ENCODE measurements at regions not wholly inside any gene's neighbourhood (a gene's known extent, or its start where the extent isn't known, plus 50 kb on each side); places are given as distances from the start of the nearest gene placed in this dataset.

DNA sequence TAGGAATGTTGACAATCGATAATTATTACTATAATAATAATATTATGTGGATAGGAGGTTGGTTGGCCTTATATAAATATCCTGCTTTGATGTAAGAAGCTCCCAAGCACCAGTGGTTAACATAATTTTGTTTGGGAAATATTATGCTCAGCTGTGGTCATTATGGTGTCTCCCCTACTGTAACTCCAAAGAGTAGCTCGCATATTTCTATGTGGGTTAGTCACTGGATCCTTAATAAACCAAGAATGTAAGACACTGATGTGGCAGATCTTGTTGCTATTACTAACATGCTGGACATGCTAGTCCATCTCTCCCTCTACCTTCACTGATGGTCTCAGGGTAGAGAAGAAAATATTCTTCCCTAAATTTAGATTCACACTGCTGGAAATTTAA lies 79.2 kb upstream of the RALGPS2 start:
- Histone ChIP-seq H3F3A (ENCODE audit: insufficient read depth, low read depth) (peaks cover 6% of the 10 kb centered on the region; the same call in 1 of the 2 replicates), H4K20me1 (ENCODE audit: insufficient read depth) (no peaks in the 10 kb centered on the region), H3K4me2 (no peak overlapping the region), H3K36me3 (ENCODE audit: low read depth) (no peaks in the 10 kb centered on the region), H3K9me3 (ENCODE audit: insufficient read depth, low read depth) (no peaks in the 10 kb centered on the region), H3K4me3 (no peak overlapping the region), H3K27me3 (ENCODE audit: insufficient read depth, low read depth) (no peaks in the 10 kb centered on the region), H3K79me2 (ENCODE audit: low read depth) (no peaks in the 10 kb centered on the region), H3K4me1 (replicated peaks; ENCODE audit: insufficient read depth) (peaks cover 15% of the 10 kb centered on the region), H2AFZ (no peak overlapping the region), H3K27ac (no peak overlapping the region), H3K9me2 (ENCODE audit: insufficient read depth) (no peaks in the 10 kb centered on the region)
- ChIA-PET CTCF (no interaction called here), POLR2A (ENCODE audit: unreplicated experiment) (no interaction called here)
- BruUV-seq (replicated peaks), result no TSS peak
- DNase-seq, result no peak
- intact Hi-C loops (cut with micrococcal nuclease; ENCODE audit: unreplicated experiment), result no loop called here
- TF ChIP-seq EZH2 (IDR thresholded peaks at IDR 0.05; ENCODE audit: low read depth) (no peak), CTCF (conservative IDR thresholded peaks at IDR 0.05) (no peak)

DNA sequence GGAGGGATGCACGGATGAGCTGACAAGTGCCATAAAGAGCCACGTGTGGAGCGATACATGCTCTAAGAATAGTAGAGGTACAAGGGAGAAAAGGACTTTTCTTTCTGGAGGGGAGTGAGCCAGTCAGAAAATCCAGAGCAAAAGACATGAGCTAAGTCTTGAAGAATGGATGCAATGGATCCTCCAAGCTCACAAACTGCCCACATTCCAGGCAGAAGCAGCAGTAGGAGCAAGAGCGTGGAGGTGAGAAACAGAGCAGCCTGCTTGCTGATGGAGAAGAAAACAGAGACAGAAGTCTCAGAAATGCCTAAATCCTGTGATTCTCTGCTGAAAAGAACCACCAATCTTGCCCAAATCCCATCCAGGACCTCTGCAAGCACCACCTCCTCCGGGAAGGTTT lies 78.2 kb upstream of the RALGPS2 start:
- Histone ChIP-seq H3K27ac (no peak overlapping the region), H3K9me3 (ENCODE audit: insufficient read depth, low read depth) (no peaks in the 10 kb centered on the region), H2AFZ (no peak overlapping the region), H3K27me3 (ENCODE audit: insufficient read depth, low read depth) (no peaks in the 10 kb centered on the region), H3K9me2 (ENCODE audit: insufficient read depth) (no peaks in the 10 kb centered on the region), H3K4me1 (replicated peaks; ENCODE audit: insufficient read depth) (peaks cover 25% of the 10 kb centered on the region), H3K4me3 (no peak overlapping the region), H4K20me1 (ENCODE audit: insufficient read depth) (no peaks in the 10 kb centered on the region), H3K4me2 (no peak overlapping the region), H3K36me3 (ENCODE audit: low read depth) (no peaks in the 10 kb centered on the region), H3K79me2 (ENCODE audit: low read depth) (no peaks in the 10 kb centered on the region), H3F3A (ENCODE audit: insufficient read depth, low read depth) (peaks cover 6% of the 10 kb centered on the region; the same call in 1 of the 2 replicates)
- BruUV-seq (replicated peaks), result no TSS peak
- TF ChIP-seq EZH2 (IDR thresholded peaks at IDR 0.05; ENCODE audit: low read depth) (no peak), CTCF (conservative IDR thresholded peaks at IDR 0.05) (no peak)
- ChIA-PET CTCF (no interaction called here), POLR2A (ENCODE audit: unreplicated experiment) (no interaction called here)
- intact Hi-C loops (cut with micrococcal nuclease; ENCODE audit: unreplicated experiment), result no loop called here
- no peak for DNase-seq

- intact Hi-C loops (cut with micrococcal nuclease; ENCODE audit: unreplicated experiment), result no loop called here
- no peak overlapping the region for H2AFZ ChIP-seq
- peaks cover 39% of the 10 kb centered on the region for H3K4me1 ChIP-seq (replicated peaks; ENCODE audit: insufficient read depth)
- no peaks in the 10 kb centered on the region for H3K9me3 ChIP-seq (ENCODE audit: insufficient read depth, low read depth)
- no peak overlapping the region for H3K4me3 ChIP-seq
- no peaks in the 10 kb centered on the region for H3K36me3 ChIP-seq (ENCODE audit: low read depth)
- no peak for TF ChIP-seq EZH2 (IDR thresholded peaks at IDR 0.05; ENCODE audit: low read depth)
- TF ChIP-seq CTCF (conservative IDR thresholded peaks at IDR 0.05), result no peak
- H3K27ac ChIP-seq, result no peak overlapping the region
- H4K20me1 ChIP-seq (ENCODE audit: insufficient read depth), result no peaks in the 10 kb centered on the region
- ChIA-PET POLR2A (ENCODE audit: unreplicated experiment) (no interaction called here), CTCF (no interaction called here)
- no peaks in the 10 kb centered on the region for H3K79me2 ChIP-seq (ENCODE audit: low read depth)
- no TSS peak for BruUV-seq (replicated peaks)
- H3F3A ChIP-seq (ENCODE audit: insufficient read depth, low read depth), result peaks cover 13% of the 10 kb centered on the region; the same call in 1 of the 2 replicates
- H3K4me2 ChIP-seq, result no peak overlapping the region
- H3K9me2 ChIP-seq (ENCODE audit: insufficient read depth), result no peaks in the 10 kb centered on the region
- H3K27me3 ChIP-seq (ENCODE audit: insufficient read depth, low read depth), result no peaks in the 10 kb centered on the region
- DNase-seq, result no peak
Measured at GRCh38 chr1:178648151-178648550, 76.9 kb upstream of the RALGPS2 start.

All from PC-9 (cell line).